Gastrocnemius medialis (tissue), 4 donors: ENCODE measurements at regions not wholly inside any gene's neighbourhood (a gene's known extent, or its start where the extent isn't known, plus 50 kb on each side); places are given as distances from the start of the nearest gene placed in this dataset.

Experiments
- ATAC-seq, 2 donors: fragments of 150-250 bp; one replicate each; pipeline ENCODE4 v1.9.1; 2016
- DNase-seq, 2 donors: peaks; one replicate each; pipeline ENCODE4 v3.0.0-alpha.2; 2019
- H3K27ac ChIP-seq, 4 donors: fragments of 200-600 bp; sonication (generic); 1 replicate in 1 of 4; 2 replicates in 3 of 4; pipeline ENCODE4 v1.5.1; 2016 to 2018; ENCODE audit warnings: mild to moderate bottlenecking in 2 of 4, moderate library complexity in 1 of 4
- H3K27me3 ChIP-seq, 3 donors: fragments of 200-600 bp; sonication (generic) in 2 of 3; 1 replicate in 1 of 3; 2 replicates in 2 of 3; pipeline versions ENCODE4 v1.5.1 to v1.6.0; 2016 to 2019; ENCODE audit warnings: mild to moderate bottlenecking in 1 of 3, moderate library complexity in 1 of 3
- H3K36me3 ChIP-seq, 2 donors: fragments of 200-600 bp; sonication (generic) in 1 of 2; one replicate each; pipeline ENCODE4 v1.5.1; 2017 to 2018
- H3K4me1 ChIP-seq, 2 donors: fragments of 200-600 bp; sonication (generic) in 1 of 2; one replicate each; pipeline ENCODE4 v1.5.1; 2016 to 2017; ENCODE audit warnings: mild to moderate bottlenecking in 2 of 2
- H3K4me3 ChIP-seq, 4 donors: fragments of 200-600 bp; sonication (generic) in 3 of 4; 1 replicate in 1 of 4; 2 replicates in 3 of 4; pipeline ENCODE4 v1.5.1; 2016 to 2019; ENCODE audit warnings: mild to moderate bottlenecking in 2 of 4
- H3K9me3 ChIP-seq, 3 donors: fragments of 200-600 bp; sonication (generic) in 2 of 3; 1 replicate in 1 of 3; 2 replicates in 2 of 3; pipeline ENCODE4 v1.5.1; 2016 to 2019
- CTCF ChIP-seq, 5 experiments: fragments of 450-650 bp in 3 of 5; fragments of 200-600 bp in 2 of 5; sonication (generic) in 2 of 5; IDR thresholded peaks in 4 of 5; conservative IDR thresholded peaks in 1 of 5; 1 replicate in 4 of 5; 2 replicates in 1 of 5; pipeline ENCODE4 v1.5.1; 2016 to 2019; ENCODE audit warnings: antibody characterized with exemption in 5 of 5, mild to moderate bottlenecking in 3 of 5, moderate library complexity in 3 of 5
- POLR2A ChIP-seq, 2 donors: fragments of 450-650 bp; IDR thresholded peaks; one replicate each; pipeline ENCODE4 v1.6.1; 2017; ENCODE audit warnings: antibody characterized with exemption in 2 of 2, mild to moderate bottlenecking in 2 of 2, moderate library complexity in 2 of 2
- in situ Hi-C, 4 donors: fragments of 200-750 bp; cut with MboI; loops; one replicate each; pipeline versions ENCODE4 v1.15.0 to v1.8.0; 2017; ENCODE audit warnings: low sequenced_read_pairs in 4 of 4
- intact Hi-C: fragments of 100-400 bp; cut with DNase I; formaldehyde crosslinking; loops from one replicate; pipeline ENCODE4 v1.15.1; 2023; ENCODE audit warnings: low total_unique reads

GRCh38 chr6:25153079-25153478 lies 126.1 kb upstream of the CARMIL1 start:
- H3K4me1 ChIP-seq = no peaks in the 10 kb centered on the region
- no peaks in the 10 kb centered on the region for H3K27me3 ChIP-seq
- peaks cover 0 to under 1% (median 0%) of the 10 kb centered on the region in 3 donors for H3K9me3 ChIP-seq
- TF ChIP-seq CTCF (IDR thresholded peaks at IDR 0.05 in 4 of 5, conservative IDR thresholded peaks at IDR 0.05 in 1 of 5) (no peak), POLR2A (IDR thresholded peaks at IDR 0.05) (no peak)
- in situ Hi-C loops = no loop called here
- ATAC-seq = no peak
- no peak overlapping the region for H3K27ac ChIP-seq
- DNase-seq = no peak
- no peaks in the 10 kb centered on the region for H3K36me3 ChIP-seq
- intact Hi-C loops = no loop called here
- H3K4me3 ChIP-seq = no peak overlapping the region

GRCh38 chr6:25154034-25154596 lies 125.1 kb upstream of the CARMIL1 start:
- H3K9me3 ChIP-seq = peaks cover 0 to 6% (median 0%) of the 10 kb centered on the region in 3 donors
- no peaks in the 10 kb centered on the region for H3K36me3 ChIP-seq
- ATAC-seq (no peak), DNase-seq (no peak)
- TF ChIP-seq POLR2A (IDR thresholded peaks at IDR 0.05) (no peak), CTCF (IDR thresholded peaks at IDR 0.05 in 4 of 5, conservative IDR thresholded peaks at IDR 0.05 in 1 of 5) (no peak)
- in situ Hi-C loops = no loop called here
- H3K27me3 ChIP-seq = no peaks in the 10 kb centered on the region
- intact Hi-C loops = no loop called here
- no peak overlapping the region for H3K27ac ChIP-seq
- H3K4me1 ChIP-seq = no peaks in the 10 kb centered on the region
- no peak overlapping the region for H3K4me3 ChIP-seq

- ATAC-seq = no peak
- in situ Hi-C loops (no loop called here), intact Hi-C loops (no loop called here)
- H3K27me3 ChIP-seq = no peaks in the 10 kb centered on the region
- DNase-seq = no peak
- no peak for TF ChIP-seq POLR2A (IDR thresholded peaks at IDR 0.05)
- no peak for TF ChIP-seq CTCF (IDR thresholded peaks at IDR 0.05 in 4 of 5, conservative IDR thresholded peaks at IDR 0.05 in 1 of 5)
- H3K4me3 ChIP-seq = no peak overlapping the region
- H3K9me3 ChIP-seq = peaks cover 0 to 6% (median 0%) of the 10 kb centered on the region in 3 donors
- H3K27ac ChIP-seq = no peak overlapping the region
- H3K36me3 ChIP-seq = no peaks in the 10 kb centered on the region
- no peaks in the 10 kb centered on the region for H3K4me1 ChIP-seq
These were observed 124.0 kb upstream of the CARMIL1 start for GRCh38 chr6:25155211-25155610.

- in situ Hi-C loops (no loop called here), intact Hi-C loops (no loop called here)
- no peak overlapping the region for H3K4me3 ChIP-seq
- no peaks in the 10 kb centered on the region for H3K36me3 ChIP-seq
- H3K27ac ChIP-seq = no peak overlapping the region
- ATAC-seq (no peak), DNase-seq (no peak)
- H3K4me1 ChIP-seq = no peaks in the 10 kb centered on the region
- peaks cover 0 to 6% (median 0%) of the 10 kb centered on the region in 3 donors for H3K9me3 ChIP-seq
- no peaks in the 10 kb centered on the region for H3K27me3 ChIP-seq
- TF ChIP-seq CTCF (IDR thresholded peaks at IDR 0.05 in 4 of 5, conservative IDR thresholded peaks at IDR 0.05 in 1 of 5) = no peak
- TF ChIP-seq POLR2A (IDR thresholded peaks at IDR 0.05) = no peak
These were observed 123.1 kb upstream of the CARMIL1 start for GRCh38 chr6:25156123-25156522.

- in situ Hi-C loops = no loop called here
- no peak for DNase-seq
- H3K4me1 ChIP-seq = no peaks in the 10 kb centered on the region
- peaks cover 0 to 6% (median 0%) of the 10 kb centered on the region in 3 donors for H3K9me3 ChIP-seq
- no peak for TF ChIP-seq CTCF (IDR thresholded peaks at IDR 0.05 in 4 of 5, conservative IDR thresholded peaks at IDR 0.05 in 1 of 5)
- intact Hi-C loops = no loop called here
- no peak overlapping the region for H3K27ac ChIP-seq
- no peak for ATAC-seq
- no peaks in the 10 kb centered on the region for H3K27me3 ChIP-seq
- H3K36me3 ChIP-seq = no peaks in the 10 kb centered on the region
- no peak overlapping the region for H3K4me3 ChIP-seq
These were observed 122.0 kb upstream of the CARMIL1 start for GRCh38 chr6:25157183-25157582.
